GM18520 (cell line): ENCODE measurements at regions not wholly inside any gene's neighbourhood (a gene's known extent, or its start where the extent isn't known, plus 50 kb on each side); places are given as distances from the start of the nearest gene placed in this dataset.
"Not testable (repeated sequence)": the region's sequence is repeated elsewhere in the genome, so short reads cannot be mapped to it uniquely, and the experiment has no call there.

ENCODE experiments used
- ATAC-seq: cut with Tn5 transposase; IDR thresholded peaks from one replicate; pipeline ENCODE4 v1.9.1; 2021; ENCODE audit not compliant: unreplicated experiment

DNA sequence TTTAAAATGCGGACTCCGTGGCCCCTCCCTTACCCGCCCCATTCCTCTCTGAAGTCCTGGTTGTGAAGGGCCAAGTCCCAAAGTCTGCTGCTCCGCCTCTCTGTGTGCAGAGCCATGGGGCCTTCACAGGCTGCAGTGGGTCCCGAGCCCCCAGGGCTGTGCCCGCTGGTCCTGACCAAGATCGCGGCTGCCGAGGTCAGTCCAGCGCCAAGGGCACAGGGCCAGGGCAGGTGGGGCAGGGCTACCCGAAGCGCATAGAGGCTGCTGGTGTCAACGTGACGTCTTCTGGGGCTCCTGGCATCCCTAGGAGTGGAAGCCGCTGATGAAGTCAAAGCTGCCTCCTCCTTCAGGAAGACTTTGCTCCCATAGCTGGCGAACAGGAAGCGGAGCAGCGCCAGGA, 858.8 kb downstream of the TUBA3C start:
- not testable (repeated sequence) for ATAC-seq

DNA sequence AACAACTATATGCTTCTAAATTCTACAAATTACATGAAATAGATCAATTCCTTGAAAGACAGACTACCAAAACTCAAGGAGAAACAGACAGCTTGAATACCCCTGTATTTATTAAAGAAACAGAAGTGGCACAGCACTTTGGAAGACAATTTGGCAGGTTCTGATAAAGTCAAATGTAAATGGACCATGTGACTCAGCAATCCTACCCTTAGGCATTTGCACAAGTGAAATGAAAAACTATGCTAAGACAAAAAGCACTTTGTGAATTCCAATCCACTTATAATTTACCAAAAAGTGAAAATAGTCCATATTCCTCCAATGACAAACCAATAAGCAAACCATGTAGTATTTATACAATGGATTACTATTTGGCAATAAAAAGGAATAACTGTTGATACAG, 862.0 kb downstream of the TUBA3C start:
- not testable (repeated sequence) for ATAC-seq

DNA sequence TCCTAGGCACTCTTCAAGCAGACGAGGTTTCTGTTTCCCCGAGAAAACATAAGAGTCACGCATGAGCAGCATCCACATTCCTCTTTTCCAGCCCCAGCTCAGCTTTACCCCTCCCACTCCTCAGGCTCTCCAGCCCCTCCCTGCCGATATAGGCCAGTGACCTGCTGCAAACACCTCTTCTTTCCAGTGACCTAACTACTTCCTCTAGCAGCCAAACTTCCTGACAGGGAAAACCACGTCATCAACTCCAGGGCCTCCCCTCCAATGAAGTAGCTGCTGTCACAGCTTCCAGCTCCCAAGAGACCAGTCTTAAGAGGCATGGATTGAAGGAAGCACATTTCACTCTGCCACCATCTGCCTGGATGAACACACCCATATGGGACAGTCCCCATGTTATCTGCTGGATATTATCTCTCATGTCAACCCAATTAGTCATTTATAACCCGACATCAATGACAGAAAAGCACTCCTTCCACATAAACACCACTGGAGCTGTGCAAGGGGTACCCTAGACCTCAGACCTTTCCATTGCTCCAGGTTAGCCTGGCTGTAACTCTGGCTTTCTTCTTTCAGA, 878.3 kb downstream of the TUBA3C start:
- ATAC-seq = not testable (repeated sequence)

DNA sequence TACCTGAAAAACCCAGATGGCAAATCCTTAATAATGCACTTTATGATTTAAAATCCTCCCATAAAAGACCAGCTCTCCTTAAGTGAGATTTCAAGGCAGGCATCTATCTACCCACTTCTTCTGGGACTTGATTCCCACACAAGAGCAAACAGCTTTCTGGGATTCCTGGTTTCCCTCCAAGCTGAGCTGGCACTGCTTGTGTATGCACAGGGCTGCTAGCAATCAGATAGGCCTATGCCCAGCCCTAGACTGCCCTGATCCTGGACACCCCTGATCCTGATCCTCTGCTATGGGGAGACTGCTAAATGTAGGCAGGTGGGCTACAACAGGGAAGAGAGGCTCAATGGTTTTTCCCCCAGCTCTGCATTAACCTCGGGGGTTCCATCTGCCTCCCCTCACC, 880.7 kb downstream of the TUBA3C start:
- not testable (repeated sequence) for ATAC-seq

DNA sequence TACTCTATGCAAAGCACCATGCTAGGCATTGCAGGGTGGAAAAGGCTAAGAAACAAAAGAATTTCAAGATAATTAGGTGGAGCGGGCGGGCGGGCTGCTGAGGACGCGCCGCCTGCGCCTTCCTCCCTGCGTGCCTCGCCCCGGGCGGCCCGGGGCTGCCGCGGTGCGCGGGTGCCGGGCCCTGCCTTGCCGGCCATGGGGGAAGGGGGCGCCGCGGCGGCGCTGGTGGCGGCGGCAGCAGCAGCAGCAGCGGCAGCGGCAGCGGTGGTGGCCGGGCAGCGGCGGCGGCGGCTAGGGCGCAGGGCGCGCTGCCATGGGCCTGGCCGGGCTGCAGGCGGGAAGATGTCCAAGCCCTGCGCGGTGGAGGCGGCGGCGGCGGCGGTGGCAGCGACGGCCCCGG, 884.3 kb downstream of the TUBA3C start:
- ATAC-seq = not testable (repeated sequence)

DNA sequence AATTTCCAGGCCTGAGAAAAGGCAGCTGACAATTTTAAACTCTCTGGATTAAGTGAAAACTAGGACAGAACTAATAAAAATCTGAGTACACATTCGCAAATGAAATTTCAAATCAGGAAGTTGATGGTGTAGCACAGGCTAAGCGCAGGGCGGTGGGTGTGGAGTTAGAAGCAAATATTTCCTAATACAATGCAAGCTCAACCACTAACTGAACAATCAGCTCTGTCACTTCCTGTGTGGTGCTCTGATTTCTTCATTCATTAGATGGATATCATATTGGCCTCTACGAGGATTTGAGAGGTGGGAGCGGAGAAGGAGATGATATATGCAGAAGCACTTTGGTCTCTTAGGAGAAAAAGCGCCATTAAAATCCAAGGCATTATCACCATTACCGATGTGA, 885.0 kb downstream of the TUBA3C start:
- not testable (repeated sequence) for ATAC-seq

DNA sequence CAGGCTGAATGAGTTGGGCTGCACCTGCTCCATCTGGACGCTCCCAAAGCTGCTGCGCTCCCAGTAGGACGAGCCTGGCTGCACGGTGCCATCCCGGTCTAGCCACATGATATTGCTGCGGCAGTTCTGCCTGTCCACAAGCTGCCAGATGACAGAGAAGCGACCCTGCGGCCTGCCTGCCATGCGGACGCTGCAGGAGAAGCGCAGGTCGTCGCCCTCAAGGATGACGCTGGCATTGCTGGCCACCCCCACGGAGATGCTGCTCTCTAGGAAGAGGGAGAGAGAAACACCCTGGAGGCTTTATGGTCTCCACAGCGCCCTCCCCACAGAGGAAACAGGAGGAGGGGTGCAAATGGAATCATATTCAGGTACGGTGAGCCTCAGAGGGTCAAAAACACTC, 887.3 kb downstream of the TUBA3C start:
- ATAC-seq = not testable (repeated sequence)

DNA sequence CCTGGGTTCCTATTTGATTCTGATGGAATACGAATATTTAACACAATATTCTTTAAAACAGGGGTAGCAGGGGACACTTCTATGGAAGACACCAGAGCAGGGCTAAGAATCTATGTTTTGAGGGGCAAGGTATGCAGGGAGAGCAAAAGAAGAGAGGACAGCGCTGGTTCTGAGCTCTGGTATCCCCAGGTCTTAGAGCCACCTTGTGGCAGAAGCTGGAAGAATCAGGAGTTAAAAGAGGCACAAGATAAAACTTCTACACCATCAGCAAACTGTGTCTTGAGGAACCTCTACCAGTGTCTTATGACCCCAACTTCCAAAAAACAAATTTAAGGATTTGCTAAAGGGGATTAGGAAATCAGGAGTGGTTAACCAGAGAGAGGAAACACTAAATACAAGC, 894.8 kb downstream of the TUBA3C start:
- not testable (repeated sequence) for ATAC-seq

DNA sequence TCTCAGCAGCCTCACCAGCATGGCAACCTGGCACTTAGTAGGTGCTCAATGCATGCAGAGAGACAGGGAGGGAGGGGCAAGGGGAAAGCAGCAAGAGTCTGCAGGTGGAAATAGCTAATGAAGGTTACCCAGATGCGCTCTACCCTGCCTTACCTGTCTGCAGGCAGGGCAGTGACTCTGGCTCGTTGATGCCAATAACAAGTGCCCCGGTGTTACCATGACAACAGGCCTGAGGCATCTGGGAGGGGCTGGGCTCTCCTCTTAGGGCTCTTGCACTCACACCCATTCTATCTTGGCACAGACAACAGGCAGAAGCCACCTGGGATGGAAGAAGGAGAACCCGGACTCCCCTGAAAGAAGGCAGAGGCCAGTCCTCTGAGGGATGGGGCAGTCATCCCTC, 896.0 kb downstream of the TUBA3C start:
- not testable (repeated sequence) for ATAC-seq

DNA sequence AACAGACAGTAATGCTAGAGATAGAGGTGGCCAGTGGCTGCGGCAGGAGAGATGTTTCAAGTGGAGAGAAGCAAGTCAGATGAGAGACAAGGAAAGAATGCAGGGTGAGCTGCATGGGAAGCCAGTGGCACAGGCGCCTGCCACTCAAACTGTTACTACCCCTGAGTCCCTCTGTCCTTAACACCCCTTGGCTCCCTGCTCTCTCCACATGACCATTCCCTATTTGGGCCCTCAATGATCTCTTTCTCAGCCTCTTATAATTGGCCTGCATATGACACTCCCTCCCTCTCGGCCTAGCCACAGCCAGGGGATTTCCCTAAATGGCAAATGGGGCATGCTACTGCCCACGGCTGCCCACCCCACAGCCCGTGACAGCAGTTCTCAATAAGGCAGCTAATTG, 897.6 kb downstream of the TUBA3C start:
- ATAC-seq = not testable (repeated sequence)

DNA sequence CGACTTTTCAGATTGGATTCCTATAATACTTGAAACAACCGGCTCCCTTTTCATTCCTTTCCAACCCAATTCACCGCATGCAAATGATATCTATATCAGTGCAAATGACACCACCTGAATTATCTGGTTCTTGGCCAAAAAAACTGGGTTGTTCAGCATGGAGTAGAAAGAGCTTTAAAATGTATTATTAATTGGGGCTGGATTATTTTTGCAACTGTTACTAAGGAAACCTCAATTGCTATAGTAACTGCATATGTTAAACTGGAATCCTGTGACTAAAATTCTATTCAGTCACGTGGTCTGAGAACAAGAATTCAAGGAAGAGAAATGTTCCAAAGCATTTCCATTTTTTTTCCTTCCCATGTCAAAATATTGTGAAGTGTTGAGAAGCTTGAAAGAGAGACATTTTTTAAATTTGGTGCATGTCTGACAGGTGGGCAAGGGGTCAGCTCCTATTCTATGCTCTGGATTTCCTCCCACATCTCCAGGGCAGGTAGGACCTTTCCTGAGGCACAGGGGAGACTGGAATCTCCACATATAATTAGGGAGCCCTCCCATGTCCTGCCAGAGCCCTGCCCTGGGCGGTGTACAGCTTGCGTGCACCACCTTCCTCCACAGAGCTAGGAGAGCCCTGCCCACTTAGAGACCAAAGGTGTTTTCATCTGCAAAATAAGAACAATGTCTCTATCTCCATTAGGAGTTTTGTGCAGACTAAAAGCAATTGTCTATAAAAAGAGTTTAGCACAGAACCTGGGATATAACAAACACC, 899.6 kb downstream of the TUBA3C start:
- ATAC-seq = not testable (repeated sequence)

DNA sequence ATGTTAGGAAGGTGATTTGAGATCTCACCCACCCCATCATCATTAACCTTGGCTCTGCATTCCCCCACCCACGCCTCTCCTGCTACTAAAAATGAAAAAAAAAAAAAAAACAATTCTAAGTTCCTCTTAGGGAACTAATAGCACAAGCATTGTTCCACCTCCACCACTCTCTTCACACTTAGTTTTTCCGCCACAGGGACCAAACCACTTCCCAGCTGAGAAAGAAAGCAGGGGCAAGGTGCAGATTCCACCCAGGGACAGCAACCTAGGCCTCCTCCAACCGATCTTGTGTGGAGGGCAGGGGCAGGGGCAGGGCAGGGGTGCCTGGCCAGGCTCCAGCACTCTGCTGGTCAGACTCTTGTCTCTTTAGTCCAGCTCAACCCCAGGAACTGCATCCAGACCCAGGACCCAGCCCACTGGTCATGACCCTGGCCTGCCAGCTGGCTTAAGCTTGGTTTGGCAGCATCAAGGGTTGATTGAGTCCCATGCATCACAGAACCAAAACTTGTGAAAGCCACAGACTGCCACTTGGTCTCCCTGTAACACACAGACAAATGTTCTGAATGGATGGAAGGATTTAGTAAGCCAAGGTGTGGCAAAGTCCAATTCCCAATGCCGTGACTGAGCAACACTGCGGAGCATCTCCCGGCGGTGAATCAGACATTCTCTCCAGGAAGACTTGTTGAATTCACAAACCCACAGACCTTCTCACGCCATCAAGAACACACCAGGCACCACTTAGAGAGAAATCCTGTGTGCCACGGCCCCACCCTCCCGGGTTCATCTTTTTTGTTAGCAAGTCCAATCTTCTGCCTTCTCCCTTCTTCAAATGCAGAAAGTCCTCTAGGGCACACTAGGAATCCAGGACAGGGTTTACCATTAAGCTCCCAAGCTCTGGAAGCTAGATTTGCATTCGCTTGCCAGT, 900.5 kb downstream of the TUBA3C start:
- ATAC-seq = not testable (repeated sequence)

DNA sequence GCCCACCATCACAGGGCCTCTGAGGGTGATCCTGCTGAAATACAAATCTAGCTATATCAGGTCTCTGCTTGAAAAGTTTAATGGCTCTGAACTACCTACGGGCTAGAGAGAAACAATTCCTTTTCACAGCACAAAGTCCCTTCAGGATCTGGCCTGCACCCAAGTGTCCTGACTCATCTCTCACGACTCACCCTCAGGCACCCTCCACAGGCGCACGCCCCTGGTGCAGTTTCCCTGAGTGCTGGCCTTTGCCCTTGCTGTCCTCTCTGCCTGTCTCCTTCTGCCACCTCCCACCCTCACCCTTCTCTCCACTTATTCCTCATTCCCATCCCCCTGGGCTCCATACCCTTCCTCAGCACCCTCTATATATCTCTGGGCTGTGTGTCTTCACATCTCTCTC, 901.7 kb downstream of the TUBA3C start:
- not testable (repeated sequence) for ATAC-seq

DNA sequence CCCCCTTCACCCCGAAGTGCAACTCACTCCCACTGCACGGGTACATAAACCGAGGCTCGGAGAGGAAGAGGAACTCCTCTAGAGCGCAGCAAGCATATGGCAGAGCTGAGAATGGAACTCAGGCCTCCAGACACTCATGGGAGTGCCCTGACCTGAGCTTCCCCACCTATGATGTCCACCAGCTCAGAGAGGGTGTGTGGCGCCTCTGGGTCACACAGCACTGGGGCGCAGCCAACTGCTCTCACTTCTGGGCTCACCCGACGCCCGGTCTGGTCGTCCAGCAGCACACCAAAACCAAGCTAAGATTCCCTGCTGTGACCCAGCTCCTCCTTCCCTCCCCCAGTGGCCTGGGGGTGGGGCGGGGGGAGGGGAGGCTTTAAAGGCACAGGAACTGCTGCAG, 904.3 kb downstream of the TUBA3C start:
- not testable (repeated sequence) for ATAC-seq

DNA sequence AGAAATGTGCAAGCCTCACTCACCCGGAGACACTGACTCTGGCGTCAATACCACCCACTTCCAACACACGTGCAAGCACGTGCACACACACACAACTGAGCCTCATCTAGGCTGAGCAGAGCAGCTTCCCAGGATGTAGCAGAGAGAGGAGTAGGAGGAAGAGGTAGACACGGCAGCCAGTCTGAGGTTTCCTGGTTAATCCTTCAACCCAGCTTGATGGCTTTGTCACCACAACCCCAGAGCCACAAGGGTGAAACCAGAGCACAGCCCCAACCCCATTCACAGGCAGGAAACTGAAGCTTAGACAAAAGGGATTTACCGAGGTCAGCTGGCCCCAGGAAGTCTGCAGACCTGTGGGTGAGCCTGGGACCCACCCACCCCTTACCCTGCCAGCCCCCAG, 905.3 kb downstream of the TUBA3C start:
- ATAC-seq = not testable (repeated sequence)

DNA sequence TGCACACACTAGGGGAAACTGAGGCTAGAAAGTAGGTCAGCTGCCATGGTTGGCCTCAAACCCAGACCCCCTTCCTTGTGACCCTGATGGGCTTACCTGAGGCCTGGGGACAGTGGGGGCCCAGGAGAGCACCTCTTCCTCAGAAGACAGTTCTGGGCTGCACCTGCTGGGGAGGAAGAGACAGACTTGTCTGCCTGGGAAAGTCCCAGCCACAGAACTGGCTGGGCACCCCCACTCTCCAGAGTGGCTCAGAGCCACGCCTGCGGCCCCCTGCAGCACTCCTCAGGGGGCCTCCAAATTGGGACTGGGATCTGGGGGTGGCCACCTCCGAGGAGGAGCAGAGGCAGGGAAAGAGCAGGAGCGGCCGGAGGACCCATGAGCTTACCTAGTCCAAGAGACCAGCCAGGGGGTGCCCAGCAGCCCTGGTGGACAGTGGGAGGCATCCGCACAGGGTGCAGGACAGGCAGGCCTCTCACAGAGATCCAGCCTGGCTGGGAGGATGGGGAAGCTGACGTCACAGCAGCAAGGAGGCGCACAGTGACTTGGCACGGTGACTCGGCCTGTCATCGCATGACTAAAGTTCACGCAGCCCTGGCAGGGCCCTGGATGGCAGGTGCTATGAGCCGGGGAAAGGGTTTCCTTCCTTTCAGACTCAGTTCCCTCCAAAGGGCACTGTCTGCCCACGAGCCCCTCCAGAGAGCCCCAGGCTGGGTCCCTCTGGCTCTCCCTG, 907.7 kb downstream of the TUBA3C start:
- not testable (repeated sequence) for ATAC-seq

DNA sequence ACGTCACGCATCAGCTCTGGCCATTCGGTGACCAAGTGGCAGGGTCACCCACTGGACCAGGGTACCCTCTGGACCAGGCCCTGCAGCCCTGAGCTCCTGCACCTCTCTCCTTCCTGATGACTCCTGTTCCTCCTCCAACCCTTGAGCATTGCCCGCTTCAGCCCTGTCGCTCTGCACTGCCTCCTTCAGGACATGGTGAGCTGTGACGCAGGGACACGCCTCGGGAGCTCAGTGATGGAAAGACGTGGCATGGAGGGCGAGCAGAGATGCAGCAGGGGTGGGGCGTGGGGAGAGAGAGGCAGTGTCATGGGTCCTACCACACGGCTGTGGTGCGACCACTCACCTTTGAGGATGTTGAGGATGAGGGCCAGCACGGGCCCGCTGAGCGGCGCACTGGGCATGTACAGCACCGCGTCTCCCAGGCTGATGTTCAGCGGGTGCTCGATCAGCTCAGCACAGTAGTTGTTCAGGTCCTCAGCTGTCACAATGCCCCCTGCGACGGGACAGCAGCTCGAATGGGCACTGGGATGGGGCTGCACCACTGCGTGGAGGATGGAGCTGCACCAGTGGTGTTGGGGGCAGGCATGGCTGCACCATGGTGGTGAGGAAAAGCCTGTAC, 922.7 kb downstream of the TUBA3C start:
- ATAC-seq = not testable (repeated sequence)

DNA sequence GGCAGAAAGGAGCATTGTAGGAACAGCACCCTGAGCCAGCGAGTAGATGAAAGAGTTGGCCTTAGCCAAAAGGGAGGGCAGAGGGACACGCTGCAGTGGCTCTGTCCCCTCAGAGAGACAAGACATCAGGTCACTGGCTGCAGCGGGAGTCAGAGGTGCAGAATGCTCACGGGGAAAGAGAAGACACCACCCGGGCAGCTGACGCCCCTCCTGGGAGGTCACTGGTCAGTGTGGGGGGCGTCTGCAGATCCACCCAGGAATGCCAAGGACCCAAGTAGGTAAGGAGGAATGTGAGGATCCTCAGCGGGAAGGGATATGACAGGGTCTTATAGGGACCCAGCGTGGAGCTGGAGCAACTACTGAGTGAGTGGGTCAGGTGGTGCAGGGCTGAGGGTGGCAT, 923.9 kb downstream of the TUBA3C start:
- ATAC-seq = not testable (repeated sequence)

DNA sequence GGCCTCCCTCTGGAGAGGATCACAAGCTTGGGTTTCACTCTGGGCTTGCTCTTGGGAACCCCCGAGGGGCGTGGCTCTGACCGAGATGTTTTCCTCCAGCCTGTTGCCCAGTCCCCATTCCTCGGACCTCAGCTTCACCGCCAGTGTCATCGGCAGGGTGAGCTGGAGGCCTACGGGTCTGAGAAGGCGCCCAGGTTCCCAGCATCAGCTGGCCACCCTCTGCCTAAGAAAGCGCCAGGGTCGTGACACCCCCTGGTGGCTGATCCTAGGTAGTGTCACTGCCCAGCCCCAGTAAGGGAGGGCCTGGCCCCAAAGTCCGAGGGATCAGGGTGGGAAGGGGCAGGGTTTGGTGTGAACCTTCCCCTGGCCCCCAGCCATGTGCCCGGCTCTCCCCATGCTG, 928.8 kb downstream of the TUBA3C start:
- ATAC-seq = not testable (repeated sequence)

DNA sequence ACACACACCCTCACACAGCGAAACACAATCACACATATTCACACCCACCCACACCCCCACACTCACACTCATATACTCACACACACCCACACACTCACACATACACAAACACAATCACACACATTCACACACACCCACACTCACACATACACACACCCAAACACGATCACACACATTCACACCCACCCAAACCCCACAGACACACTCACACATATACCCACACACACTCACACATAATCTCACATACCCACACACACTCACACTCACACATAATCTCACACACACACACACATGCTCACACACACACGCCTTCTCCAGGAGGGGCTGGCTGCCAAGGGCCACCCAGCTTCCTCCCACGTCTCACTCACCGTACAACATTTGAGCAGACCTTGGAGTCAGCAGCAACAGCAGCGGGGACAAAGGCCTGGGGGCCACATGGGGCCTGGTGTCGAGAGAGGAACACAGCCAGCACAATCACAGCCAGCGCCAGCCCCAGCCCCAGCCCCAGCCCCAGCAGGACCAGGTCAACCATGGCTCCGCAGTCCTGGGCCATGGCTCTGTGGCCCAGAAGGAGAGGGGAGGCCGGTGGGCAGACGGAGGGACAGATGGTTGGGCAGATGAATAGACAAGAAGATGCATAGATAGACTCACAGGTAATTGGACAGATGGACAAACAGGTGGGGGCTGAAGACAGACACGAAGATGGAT, 932.9 kb downstream of the TUBA3C start:
- ATAC-seq = not testable (repeated sequence)
